ENCODE measurements at regions not wholly inside any gene's neighbourhood (a gene's known extent, or its start where the extent isn't known, plus 50 kb on each side); places are given as distances from the start of the nearest gene placed in this dataset.

GRCh38 chr1:199799116-199799515, 228.4 kb upstream of the NR5A2 start:
- TF ChIP-seq, protein P1, sequence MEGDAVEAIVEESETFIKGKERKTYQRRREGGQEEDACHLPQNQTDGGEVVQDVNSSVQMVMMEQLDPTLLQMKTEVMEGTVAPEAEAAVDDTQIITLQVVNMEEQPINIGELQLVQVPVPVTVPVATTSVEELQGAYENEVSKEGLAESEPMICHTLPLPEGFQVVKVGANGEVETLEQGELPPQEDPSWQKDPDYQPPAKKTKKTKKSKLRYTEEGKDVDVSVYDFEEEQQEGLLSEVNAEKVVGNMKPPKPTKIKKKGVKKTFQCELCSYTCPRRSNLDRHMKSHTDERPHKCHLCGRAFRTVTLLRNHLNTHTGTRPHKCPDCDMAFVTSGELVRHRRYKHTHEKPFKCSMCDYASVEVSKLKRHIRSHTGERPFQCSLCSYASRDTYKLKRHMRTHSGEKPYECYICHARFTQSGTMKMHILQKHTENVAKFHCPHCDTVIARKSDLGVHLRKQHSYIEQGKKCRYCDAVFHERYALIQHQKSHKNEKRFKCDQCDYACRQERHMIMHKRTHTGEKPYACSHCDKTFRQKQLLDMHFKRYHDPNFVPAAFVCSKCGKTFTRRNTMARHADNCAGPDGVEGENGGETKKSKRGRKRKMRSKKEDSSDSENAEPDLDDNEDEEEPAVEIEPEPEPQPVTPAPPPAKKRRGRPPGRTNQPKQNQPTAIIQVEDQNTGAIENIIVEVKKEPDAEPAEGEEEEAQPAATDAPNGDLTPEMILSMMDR (IDR thresholded peaks at IDR 0.05; ENCODE audit: insufficient read depth, low read length, poor library complexity, severe bottlenecking): no peak
- TF ChIP-seq EZH2phosphoT487 (conservative IDR thresholded peaks at IDR 0.05; ENCODE audit: low read length): no peak
